PC-9 (cell line): ENCODE measurements at regions not wholly inside any gene's neighbourhood (a gene's known extent, or its start where the extent isn't known, plus 50 kb on each side); places are given as distances from the start of the nearest gene placed in this dataset.

Source experiments
- BruUV-seq: library from RNA; stranded (reverse); fragments of 400-500 nt; replicated peaks from 2 replicates; lab custom pipeline; 2021; lab: Mats Ljungman, UMichigan
- CTCF ChIA-PET: fragments of 300-600 bp; sonication (Branson Sonifier 250); formaldehyde crosslinking; loops from one replicate; lab custom pipeline; 2022; ENCODE audit warnings: antibody characterized with exemption; lab: Charles Lee
- POLR2A ChIA-PET: fragments of 300-600 bp; sonication (Branson Sonifier 250); formaldehyde crosslinking; loops from one replicate; lab custom pipeline; 2022; ENCODE audit warnings: antibody characterized with exemption; ENCODE audit not compliant: unreplicated experiment; lab: Charles Lee
- DNase-seq, 2 experiments: peaks; one replicate each; pipeline versions ENCODE4 v3.0.0 to v3.0.0-alpha.2; 2015 to 2022; ENCODE audit warnings: mixed read lengths in 1 of 2
- H2AFZ ChIP-seq: fragments of 200-600 bp; sonication (generic); 2 replicates; pipeline ENCODE4 v1.8.1; 2017; ENCODE audit warnings: antibody characterized with exemption
- H3F3A ChIP-seq: fragments of 200-600 bp; sonication (generic); 2 replicates; pipeline ENCODE4 v1.8.1; 2017; ENCODE audit warnings: antibody characterized with exemption, mild to moderate bottlenecking, low read depth; ENCODE audit not compliant: insufficient read depth
- H3K27ac ChIP-seq: fragments of 200-600 bp; sonication (generic); 2 replicates; pipeline ENCODE4 v1.6.1; 2016; ENCODE audit warnings: mixed run types
- H3K27me3 ChIP-seq: fragments of 200-600 bp; sonication (generic); 2 replicates; pipeline ENCODE4 v1.6.1; 2016; ENCODE audit warnings: low read depth, mixed run types; ENCODE audit not compliant: insufficient read depth
- H3K36me3 ChIP-seq: fragments of 200-600 bp; sonication (generic); 2 replicates; pipeline ENCODE4 v1.6.1; 2016; ENCODE audit warnings: low read depth, mixed run types
- H3K4me1 ChIP-seq: fragments of 200-600 bp; sonication (generic); replicated peaks from 2 replicates; pipeline ENCODE4 v1.6.1; 2016; ENCODE audit warnings: mixed run types; ENCODE audit not compliant: insufficient read depth
- H3K4me2 ChIP-seq: fragments of 200-600 bp; sonication (generic); 2 replicates; pipeline ENCODE4 v1.6.1; 2017; ENCODE audit warnings: mixed run types
- H3K4me3 ChIP-seq: fragments of 200-600 bp; sonication (generic); 2 replicates; pipeline ENCODE4 v1.6.1; 2016; ENCODE audit warnings: mixed run types
- H3K79me2 ChIP-seq: fragments of 200-600 bp; sonication (generic); 2 replicates; pipeline ENCODE4 v1.6.1; 2017; ENCODE audit warnings: low read depth, mixed run types
- H3K9me2 ChIP-seq: fragments of 200-600 bp; sonication (generic); 2 replicates; pipeline ENCODE4 v1.8.1; 2017; ENCODE audit warnings: mild to moderate bottlenecking; ENCODE audit not compliant: insufficient read depth
- H3K9me3 ChIP-seq: fragments of 200-600 bp; sonication (generic); 2 replicates; pipeline ENCODE4 v1.8.1; 2016; ENCODE audit warnings: low read depth; ENCODE audit not compliant: insufficient read depth
- H4K20me1 ChIP-seq: fragments of 200-600 bp; sonication (generic); 2 replicates; pipeline ENCODE4 v1.8.1; 2017; ENCODE audit not compliant: insufficient read depth
- CTCF ChIP-seq: fragments of 200-600 bp; sonication (generic); conservative IDR thresholded peaks from 2 replicates; pipeline ENCODE4 v1.6.1; 2017; ENCODE audit warnings: mixed run types, antibody characterized with exemption, mild to moderate bottlenecking, moderate library complexity
- EZH2 ChIP-seq: fragments of 200-600 bp; sonication (generic); IDR thresholded peaks from 2 replicates; pipeline ENCODE4 v1.8.0; 2017; ENCODE audit warnings: antibody characterized with exemption, low read depth
- intact Hi-C: fragments of 100-400 bp; cut with micrococcal nuclease; formaldehyde crosslinking; loops from one replicate; pipeline ENCODE4 v1.10.0; 2022; ENCODE audit not compliant: unreplicated experiment

GRCh38 chr2:211247751-211248150 is 691.4 kb downstream of the CPS1 start:
- no peaks in the 10 kb centered on the region for H3K9me3 ChIP-seq
- BruUV-seq: no TSS peak
- intact Hi-C loops: no loop called here
- ChIA-PET POLR2A (no interaction called here), CTCF (no interaction called here)
- no peak for DNase-seq
- H3K27me3 ChIP-seq: no peaks in the 10 kb centered on the region
- no peak overlapping the region for H3K4me3 ChIP-seq
- H3K9me2 ChIP-seq: no peaks in the 10 kb centered on the region
- no peak overlapping the region for H3K27ac ChIP-seq
- H3K4me2 ChIP-seq: no peak overlapping the region
- H3F3A ChIP-seq: no peaks in the 10 kb centered on the region
- no peaks in the 10 kb centered on the region for H4K20me1 ChIP-seq
- no peaks in the 10 kb centered on the region for H3K36me3 ChIP-seq
- no peak overlapping the region for H2AFZ ChIP-seq
- TF ChIP-seq CTCF: no peak
- TF ChIP-seq EZH2: no peak
- H3K79me2 ChIP-seq: no peaks in the 10 kb centered on the region
- peaks cover 15% of the 10 kb centered on the region; the same call in 1 of the 2 replicates for H3K4me1 ChIP-seq

- Histone ChIP-seq H3K4me3 (no peak overlapping the region), H3K79me2 (no peaks in the 10 kb centered on the region), H3K36me3 (no peaks in the 10 kb centered on the region), H3K4me1 (peaks cover 15% of the 10 kb centered on the region; the same call in 1 of the 2 replicates), H3K9me2 (no peaks in the 10 kb centered on the region), H3K9me3 (no peaks in the 10 kb centered on the region), H2AFZ (peak overlapping the region; percentile 52; the same call in 1 of the 2 replicates), H3F3A (no peaks in the 10 kb centered on the region), H3K27me3 (no peaks in the 10 kb centered on the region), H3K4me2 (peak overlapping the region; percentile 38; the same call in 1 of the 2 replicates), H4K20me1 (no peaks in the 10 kb centered on the region), H3K27ac (no peak overlapping the region)
- BruUV-seq: no TSS peak
- peak in 1 of 2 experiments; percentile 36 for DNase-seq
- ChIA-PET CTCF (no interaction called here), POLR2A (no interaction called here)
- TF ChIP-seq EZH2 (no peak), CTCF (no peak)
- intact Hi-C loops: no loop called here
Observed at GRCh38 chr2:211248841-211249240, 692.4 kb downstream of the CPS1 start.

- no peak overlapping the region for H2AFZ ChIP-seq
- no peaks in the 10 kb centered on the region for H3K9me2 ChIP-seq
- H3K27ac ChIP-seq: no peak overlapping the region
- no peak for DNase-seq
- no peaks in the 10 kb centered on the region for H3K36me3 ChIP-seq
- no peaks in the 10 kb centered on the region for H4K20me1 ChIP-seq
- H3K4me1 ChIP-seq: peaks cover 15% of the 10 kb centered on the region; the same call in 1 of the 2 replicates
- H3K9me3 ChIP-seq: no peaks in the 10 kb centered on the region
- BruUV-seq: no TSS peak
- H3K79me2 ChIP-seq: no peaks in the 10 kb centered on the region
- CTCF ChIA-PET: no interaction called here
- no peaks in the 10 kb centered on the region for H3K27me3 ChIP-seq
- H3K4me2 ChIP-seq: no peak overlapping the region
- H3K4me3 ChIP-seq: no peak overlapping the region
- TF ChIP-seq CTCF (no peak), EZH2 (no peak)
- intact Hi-C loops: no loop called here
- H3F3A ChIP-seq: no peaks in the 10 kb centered on the region
- POLR2A ChIA-PET: no interaction called here
Observed at GRCh38 chr2:211251016-211251415, 694.6 kb downstream of the CPS1 start.
